ENCODE measurements at regions not wholly inside any gene's neighbourhood (a gene's known extent, or its start where the extent isn't known, plus 50 kb on each side); places are given as distances from the start of the nearest gene placed in this dataset.

- POLR2A ChIA-PET: no interaction called here
- no peaks in the 10 kb centered on the region for H3K4me1 ChIP-seq (ENCODE audit: control insufficient read depth, insufficient read depth, low read length)
- H3K4me2 ChIP-seq (ENCODE audit: control insufficient read depth, insufficient read depth): no peak overlapping the region
- 8% methylated on average over 4 of the region's 4 CpGs for WGBS (ENCODE audit: insufficient coverage, insufficient replicate concordance, low lambda C conversion rate, missing lambda C conversion rate)
- no TSS peak for BruUV-seq (replicated peaks)
- DNase-seq (ENCODE audit: low read depth, low spot score): no peak
- CTCF ChIA-PET: no interaction called here
- H3K27me3 ChIP-seq (replicated peaks in 1 of 2; ENCODE audit: control insufficient read depth in 2 of 2, insufficient read depth in 2 of 2, low read length in 1 of 2): no peaks in the 10 kb centered on the region
- in situ Hi-C loops (cut with MboI) (no loop called here), intact Hi-C loops (cut with micrococcal nuclease; ENCODE audit: unreplicated experiment) (no loop called here)
- SMC1A ChIA-PET (ENCODE audit: uncharacterized antibody, unreplicated experiment): no interaction called here
- no peak overlapping the region for H3K4me3 ChIP-seq
- FAIRE-seq: no peak
- RAD21 ChIA-PET (ENCODE audit: unreplicated experiment): no interaction called here
- H3K9me3 ChIP-seq (replicated peaks; ENCODE audit: control insufficient read depth, insufficient read depth, low read length): no peaks in the 10 kb centered on the region
- no peak overlapping the region for H2AFZ ChIP-seq (ENCODE audit: control insufficient read depth, low read depth, low read length)
- no peaks in the 10 kb centered on the region for H3K79me2 ChIP-seq (ENCODE audit: control insufficient read depth, insufficient read depth, low read length)
- H3K36me3 ChIP-seq (ENCODE audit: control insufficient read depth in 2 of 2, insufficient read depth in 2 of 2, low read length in 1 of 2): no peaks in the 10 kb centered on the region
- ATAC-seq: no peak
- H3K27ac ChIP-seq (ENCODE audit: control insufficient read depth, insufficient read depth): no peak overlapping the region
- H3K9ac ChIP-seq (ENCODE audit: control insufficient read depth, insufficient read depth, low read length): no peak overlapping the region
- no peaks in the 10 kb centered on the region for H4K20me1 ChIP-seq (ENCODE audit: control insufficient read depth, insufficient read depth)
- TF ChIP-seq JUND (IDR thresholded peaks at IDR 0.05; ENCODE audit: low read depth, low read length): no peak
- TF ChIP-seq JUNB (IDR thresholded peaks at IDR 0.05): no peak
- no peak for TF ChIP-seq NFYA (IDR thresholded peaks at IDR 0.05; ENCODE audit: borderline replicate concordance, low read depth, low read length)
- no peak for TF ChIP-seq SREBF2 (IDR thresholded peaks at IDR 0.05; ENCODE audit: low read length)
- TF ChIP-seq POLR2AphosphoS2 (IDR thresholded peaks at IDR 0.05; ENCODE audit: low read depth, low read length): no peak
- TF ChIP-seq ZNF24 (IDR thresholded peaks at IDR 0.05): no peak
- TF ChIP-seq, protein P1, sequence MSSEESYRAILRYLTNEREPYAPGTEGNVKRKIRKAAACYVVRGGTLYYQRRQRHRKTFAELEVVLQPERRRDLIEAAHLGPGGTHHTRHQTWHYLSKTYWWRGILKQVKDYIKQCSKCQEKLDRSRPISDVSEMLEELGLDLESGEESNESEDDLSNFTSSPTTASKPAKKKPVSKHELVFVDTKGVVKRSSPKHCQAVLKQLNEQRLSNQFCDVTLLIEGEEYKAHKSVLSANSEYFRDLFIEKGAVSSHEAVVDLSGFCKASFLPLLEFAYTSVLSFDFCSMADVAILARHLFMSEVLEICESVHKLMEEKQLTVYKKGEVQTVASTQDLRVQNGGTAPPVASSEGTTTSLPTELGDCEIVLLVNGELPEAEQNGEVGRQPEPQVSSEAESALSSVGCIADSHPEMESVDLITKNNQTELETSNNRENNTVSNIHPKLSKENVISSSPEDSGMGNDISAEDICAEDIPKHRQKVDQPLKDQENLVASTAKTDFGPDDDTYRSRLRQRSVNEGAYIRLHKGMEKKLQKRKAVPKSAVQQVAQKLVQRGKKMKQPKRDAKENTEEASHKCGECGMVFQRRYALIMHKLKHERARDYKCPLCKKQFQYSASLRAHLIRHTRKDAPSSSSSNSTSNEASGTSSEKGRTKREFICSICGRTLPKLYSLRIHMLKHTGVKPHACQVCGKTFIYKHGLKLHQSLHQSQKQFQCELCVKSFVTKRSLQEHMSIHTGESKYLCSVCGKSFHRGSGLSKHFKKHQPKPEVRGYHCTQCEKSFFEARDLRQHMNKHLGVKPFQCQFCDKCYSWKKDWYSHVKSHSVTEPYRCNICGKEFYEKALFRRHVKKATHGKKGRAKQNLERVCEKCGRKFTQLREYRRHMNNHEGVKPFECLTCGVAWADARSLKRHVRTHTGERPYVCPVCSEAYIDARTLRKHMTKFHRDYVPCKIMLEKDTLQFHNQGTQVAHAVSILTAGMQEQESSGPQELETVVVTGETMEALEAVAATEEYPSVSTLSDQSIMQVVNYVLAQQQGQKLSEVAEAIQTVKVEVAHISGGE (CRISPR knock-in tag; IDR thresholded peaks at IDR 0.05): no peak
- no peak for TF ChIP-seq CBFB (IDR thresholded peaks at IDR 0.05; ENCODE audit: low read depth)
- no peak for TF ChIP-seq WRNIP1 (IDR thresholded peaks at IDR 0.05; ENCODE audit: borderline replicate concordance, low read depth, low read length)
These were observed 377.8 kb downstream of the PPP4R3C start for GRCh38 chrX:27085346-27085745.

All from GM12878 (cell line).